Loucy (cell line): ENCODE measurements at regions not wholly inside any gene's neighbourhood (a gene's known extent, or its start where the extent isn't known, plus 50 kb on each side); places are given as distances from the start of the nearest gene placed in this dataset.

Experiments
- EZH2phosphoT487 ChIP-seq: fragments of 200-600 bp; IDR thresholded peaks from 2 replicates; pipeline ENCODE4 v1.6.1; 2018; ENCODE audit warnings: antibody characterized with exemption, mild to moderate bottlenecking, moderate library complexity, borderline replicate concordance
- TF ChIP-seq, protein P1 (sequence below): fragments of 200-600 bp; sonication (generic); conservative IDR thresholded peaks from 2 replicates; pipeline ENCODE4 v1.5.1; 2014; ENCODE audit warnings: mild to moderate bottlenecking, antibody characterized with exemption, low read length

DNA sequence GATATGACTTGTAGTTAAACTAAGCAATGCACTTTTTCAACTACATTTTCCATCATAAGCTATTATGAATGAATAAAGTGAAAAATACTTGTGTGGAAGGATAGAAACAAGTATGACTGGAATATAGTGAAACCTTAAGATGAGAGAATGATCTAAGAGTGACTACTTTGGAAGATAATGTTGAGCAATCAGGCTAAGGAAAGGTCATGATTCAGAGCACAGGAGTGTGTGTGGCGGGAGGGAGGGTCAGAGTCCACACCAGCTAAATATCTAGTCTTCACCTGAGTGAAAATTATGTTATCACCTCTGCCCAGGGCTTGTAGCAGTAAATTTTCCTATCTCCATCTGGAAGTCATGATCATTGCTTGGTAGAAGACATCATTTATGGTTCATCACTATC is 833.4 kb upstream of the ATXN8OS start:
- TF ChIP-seq, protein P1, sequence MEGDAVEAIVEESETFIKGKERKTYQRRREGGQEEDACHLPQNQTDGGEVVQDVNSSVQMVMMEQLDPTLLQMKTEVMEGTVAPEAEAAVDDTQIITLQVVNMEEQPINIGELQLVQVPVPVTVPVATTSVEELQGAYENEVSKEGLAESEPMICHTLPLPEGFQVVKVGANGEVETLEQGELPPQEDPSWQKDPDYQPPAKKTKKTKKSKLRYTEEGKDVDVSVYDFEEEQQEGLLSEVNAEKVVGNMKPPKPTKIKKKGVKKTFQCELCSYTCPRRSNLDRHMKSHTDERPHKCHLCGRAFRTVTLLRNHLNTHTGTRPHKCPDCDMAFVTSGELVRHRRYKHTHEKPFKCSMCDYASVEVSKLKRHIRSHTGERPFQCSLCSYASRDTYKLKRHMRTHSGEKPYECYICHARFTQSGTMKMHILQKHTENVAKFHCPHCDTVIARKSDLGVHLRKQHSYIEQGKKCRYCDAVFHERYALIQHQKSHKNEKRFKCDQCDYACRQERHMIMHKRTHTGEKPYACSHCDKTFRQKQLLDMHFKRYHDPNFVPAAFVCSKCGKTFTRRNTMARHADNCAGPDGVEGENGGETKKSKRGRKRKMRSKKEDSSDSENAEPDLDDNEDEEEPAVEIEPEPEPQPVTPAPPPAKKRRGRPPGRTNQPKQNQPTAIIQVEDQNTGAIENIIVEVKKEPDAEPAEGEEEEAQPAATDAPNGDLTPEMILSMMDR, result no peak
- TF ChIP-seq EZH2phosphoT487, result no peak
